IPS DF 4.7 (cell line): ENCODE measurements at regions not wholly inside any gene's neighbourhood (a gene's known extent, or its start where the extent isn't known, plus 50 kb on each side); places are given as distances from the start of the nearest gene placed in this dataset.

ENCODE experiments used
- DNase-seq: peaks from one replicate; pipeline ENCODE4 v3.0.0-alpha.2; 2013; ENCODE audit warnings: low spot score; ENCODE audit errors: extremely low read depth

DNA sequence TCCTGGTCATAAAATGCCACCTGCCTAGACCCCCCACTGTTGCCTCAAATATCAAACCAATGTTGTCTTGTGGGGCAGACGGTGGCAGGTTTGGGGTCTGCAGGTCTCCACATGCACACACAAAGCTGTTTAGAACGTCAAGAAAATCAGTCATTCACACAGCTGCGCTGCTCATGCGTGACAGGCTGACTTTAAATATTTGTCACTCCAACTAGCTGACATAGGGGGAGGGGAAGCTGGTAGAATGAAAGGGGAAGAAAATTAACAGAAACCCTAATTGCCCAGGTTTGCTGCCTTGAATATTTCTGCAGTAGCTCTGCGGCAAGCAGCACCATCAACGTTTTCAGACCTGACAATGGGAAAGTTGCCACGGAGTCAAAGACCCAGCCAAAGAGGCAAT, 201.8 kb downstream of the ABHD5 start:
- no peak for DNase-seq

DNA sequence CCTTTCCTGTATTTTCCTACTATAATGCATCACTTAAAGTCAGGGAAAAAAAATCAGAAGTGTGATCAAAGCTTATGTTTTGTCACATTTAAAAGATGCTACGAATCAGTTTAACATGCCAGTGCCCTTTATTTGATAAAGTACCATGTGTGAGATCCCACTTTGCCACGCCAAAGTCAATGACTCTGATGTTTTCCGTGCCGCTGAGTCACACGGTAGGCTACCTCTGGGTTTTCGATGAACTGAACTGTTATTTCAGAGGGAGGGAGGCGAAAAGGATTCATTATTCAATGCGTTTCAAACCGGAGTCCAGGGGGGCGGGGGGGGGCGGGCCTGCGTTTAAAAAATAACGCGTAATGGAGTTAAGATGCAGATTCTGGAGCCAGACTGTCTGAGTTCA, 203.0 kb downstream of the ABHD5 start:
- DNase-seq: no peak

DNA sequence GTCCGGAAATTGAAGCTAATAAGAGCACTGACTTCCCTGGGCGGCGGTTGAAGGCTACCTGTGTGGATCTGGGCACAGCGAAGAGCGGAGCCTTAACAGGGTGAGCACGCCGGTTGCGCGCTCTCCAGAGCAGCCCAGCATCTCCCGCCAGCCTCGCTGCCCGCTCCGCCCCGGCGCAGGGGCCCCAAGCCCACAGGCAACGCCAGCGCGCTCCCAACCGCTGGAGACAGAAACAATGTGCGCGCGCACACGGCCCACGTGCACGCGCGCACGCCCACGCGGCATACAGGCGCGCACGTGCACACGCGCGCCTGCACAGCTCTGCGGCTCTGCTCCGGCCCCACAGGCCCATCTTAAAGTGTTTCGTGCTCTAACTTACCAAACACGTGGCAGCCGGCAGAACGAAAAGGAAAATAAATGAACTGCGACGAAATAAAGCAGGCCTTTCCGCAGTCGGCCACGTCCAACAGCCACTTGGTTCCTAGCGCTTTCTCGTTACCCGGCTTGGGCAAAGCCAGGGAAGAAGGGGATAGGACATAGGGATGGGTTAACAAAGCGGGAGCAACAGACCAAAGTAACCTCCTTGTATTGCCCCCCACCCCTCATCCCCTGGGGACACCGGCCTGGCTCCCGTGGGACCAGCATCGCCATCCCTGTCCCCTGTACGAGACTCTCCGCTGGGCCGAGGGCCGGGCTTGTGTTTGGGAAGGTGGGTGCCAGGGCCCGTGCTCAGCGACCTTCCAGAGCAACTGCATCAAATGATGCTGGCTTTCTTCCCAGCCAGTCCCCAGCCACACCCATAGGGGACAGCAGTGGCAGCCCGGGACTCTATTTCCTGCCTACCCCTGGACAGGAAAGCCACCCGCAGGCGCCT, 203.7 kb downstream of the ABHD5 start:
- DNase-seq: no peak

DNA sequence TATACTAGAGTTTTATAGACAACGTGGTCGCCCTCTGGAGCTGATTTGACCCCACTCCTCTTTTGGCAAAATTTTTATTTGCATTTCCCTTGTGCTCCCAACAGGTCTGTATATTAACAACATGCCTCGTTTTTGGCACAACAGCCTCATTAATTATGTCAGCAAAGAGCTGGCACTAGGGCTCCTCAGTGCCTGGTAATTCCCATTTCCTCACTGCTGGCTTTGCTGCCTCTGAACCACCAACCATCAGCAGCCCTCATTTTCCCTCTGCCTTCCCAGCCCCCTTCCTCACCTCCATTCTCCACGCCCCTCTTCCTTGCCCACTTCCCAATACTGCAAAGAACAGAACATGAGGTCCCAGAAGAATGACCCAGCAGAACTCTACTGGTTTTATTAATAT, 204.8 kb downstream of the ABHD5 start:
- DNase-seq: no peak

DNA sequence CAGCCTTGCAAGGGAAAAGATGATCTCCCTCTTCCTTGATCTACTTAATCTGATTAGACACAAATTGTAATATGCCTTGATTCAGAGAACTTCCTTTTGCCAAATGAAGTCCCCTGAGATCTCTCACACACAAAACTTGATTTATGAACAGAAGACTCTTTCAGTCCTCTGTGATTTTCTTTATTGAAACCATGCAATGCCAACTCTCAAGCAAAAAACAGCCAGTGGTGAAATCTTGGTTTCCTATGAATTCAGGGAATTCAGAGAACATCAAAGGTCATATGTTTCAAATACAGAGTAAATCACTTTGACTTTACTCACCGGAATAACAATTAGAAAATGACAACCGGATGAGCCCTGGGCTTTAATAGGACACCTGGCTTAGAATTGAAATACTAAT, 211.7 kb downstream of the ABHD5 start:
- DNase-seq: no peak

DNA sequence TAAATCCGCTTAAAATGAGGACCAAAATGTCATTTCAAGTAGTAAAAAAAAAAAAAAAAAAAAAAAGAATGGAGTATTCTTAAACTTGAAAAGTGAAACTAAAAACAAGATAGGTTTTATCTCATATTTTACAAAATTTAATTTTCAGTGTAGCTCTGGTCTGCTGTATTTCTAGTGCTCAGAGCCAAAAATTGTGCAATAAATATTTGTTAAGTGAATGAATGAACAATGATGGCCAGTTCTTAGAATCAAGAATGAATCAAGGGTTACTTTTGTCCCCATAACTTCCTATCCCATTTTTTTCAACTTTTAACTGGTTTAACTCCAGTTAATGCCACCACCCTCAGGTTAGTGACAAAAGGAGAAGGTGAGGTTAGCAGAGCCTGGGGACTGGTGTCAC, 214.4 kb downstream of the ABHD5 start:
- DNase-seq: no peak

DNA sequence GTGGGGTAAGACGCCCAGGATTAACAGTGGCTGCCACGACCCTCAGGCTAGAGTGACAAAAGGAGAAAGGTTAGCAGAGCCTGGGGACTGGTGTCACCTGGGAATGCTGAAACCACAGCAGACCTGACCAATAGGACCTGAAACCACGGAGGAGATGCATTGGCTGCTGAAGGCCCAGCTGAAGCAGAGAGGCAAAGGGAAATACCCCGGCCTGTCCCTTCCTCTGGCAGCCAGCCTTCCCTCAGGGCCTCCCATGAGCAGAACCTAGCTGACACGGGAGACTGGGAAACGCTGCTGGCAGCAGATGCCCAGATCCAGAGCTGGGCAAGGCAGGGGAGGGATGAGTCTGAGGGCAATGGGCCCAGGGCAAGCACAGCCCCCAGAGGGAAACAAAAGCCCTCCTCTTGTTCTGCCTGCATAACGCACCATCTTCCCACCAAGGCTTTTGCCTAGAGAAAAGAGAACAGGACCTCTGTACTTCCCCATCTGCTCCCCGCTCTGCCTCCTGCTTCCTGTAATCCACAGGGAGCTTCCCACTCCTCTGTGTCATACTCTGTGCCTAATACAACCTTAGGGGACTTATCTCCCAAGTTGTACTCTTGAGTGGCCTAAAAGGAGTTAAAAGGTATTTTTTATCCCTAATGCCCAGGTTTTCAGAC, 216.2 kb downstream of the ABHD5 start:
- no peak for DNase-seq

DNA sequence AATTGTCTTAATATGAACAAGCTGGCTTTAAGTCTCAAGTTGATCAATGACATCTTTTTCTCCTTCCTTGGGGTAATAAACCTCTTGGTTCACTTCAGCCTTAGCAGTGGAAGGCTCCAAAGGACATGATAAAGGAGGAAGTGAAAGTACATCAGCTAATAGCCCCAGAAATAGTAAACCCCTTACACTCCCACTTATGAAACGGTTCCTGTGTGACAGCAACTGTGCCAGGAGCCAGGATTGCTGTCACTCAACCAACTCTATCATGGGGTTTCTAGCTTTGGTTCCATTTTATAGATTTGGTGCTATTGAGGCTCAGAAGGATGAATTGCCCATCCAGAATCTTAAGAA, 216.7 kb downstream of the ABHD5 start:
- DNase-seq: no peak

DNA sequence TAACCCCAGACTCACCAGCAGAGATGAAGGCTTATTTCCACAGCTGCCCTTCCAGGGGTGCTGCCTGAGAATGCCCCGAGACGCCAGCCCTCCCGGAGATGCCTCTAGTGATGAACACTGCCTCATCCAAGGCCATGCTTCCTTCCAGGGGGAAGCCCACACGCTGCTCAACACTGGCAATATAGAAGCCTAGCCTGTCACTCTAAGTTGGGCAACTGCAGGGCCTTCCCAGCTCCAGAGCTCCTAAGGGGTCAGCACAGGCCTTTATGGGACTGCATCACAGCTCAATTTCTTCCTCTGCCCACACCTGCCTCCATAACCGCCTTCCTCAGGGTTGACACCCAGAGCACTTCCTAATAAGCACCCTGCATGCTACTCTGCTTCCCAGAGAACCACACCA, 217.7 kb downstream of the ABHD5 start:
- no peak for DNase-seq

DNA sequence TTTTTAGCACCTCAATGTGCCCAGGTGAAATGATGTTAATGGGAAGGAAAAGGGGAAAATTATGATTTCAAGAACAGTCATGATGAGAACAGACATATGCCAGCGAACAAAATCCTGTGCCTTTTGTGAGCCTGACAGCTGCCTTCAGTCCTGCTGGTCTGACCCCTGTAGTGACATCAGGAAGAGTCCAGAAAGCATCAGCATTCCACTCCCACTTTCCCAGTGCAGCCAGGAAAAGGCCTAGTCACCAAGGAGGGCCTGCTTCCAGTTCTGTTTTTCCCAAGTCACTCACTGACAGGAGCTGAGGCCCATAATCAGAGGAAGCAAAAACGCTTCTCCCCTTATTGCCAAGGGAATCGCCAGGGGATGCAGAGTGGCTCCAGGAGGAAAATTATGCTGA, 218.4 kb downstream of the ABHD5 start:
- DNase-seq: no peak

DNA sequence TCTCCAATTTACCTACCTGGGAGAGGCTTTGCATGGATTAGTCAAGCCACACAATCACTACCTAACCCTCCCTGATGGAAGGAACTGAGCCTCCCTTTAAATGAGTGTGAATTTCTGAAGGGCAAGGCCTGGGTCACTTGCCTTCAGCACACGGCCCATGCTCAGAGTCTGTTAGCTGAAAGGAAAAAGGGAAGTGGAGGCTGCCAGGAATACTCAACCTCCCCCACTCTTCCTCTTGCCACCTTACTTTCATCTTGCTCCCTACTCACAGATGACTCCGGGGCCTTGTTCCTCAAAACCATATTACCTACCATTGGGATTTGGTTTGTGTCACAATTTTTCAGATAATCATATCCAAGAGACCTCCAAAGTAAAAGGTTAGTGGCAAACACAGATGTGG, 220.0 kb downstream of the ABHD5 start:
- no peak for DNase-seq

DNA sequence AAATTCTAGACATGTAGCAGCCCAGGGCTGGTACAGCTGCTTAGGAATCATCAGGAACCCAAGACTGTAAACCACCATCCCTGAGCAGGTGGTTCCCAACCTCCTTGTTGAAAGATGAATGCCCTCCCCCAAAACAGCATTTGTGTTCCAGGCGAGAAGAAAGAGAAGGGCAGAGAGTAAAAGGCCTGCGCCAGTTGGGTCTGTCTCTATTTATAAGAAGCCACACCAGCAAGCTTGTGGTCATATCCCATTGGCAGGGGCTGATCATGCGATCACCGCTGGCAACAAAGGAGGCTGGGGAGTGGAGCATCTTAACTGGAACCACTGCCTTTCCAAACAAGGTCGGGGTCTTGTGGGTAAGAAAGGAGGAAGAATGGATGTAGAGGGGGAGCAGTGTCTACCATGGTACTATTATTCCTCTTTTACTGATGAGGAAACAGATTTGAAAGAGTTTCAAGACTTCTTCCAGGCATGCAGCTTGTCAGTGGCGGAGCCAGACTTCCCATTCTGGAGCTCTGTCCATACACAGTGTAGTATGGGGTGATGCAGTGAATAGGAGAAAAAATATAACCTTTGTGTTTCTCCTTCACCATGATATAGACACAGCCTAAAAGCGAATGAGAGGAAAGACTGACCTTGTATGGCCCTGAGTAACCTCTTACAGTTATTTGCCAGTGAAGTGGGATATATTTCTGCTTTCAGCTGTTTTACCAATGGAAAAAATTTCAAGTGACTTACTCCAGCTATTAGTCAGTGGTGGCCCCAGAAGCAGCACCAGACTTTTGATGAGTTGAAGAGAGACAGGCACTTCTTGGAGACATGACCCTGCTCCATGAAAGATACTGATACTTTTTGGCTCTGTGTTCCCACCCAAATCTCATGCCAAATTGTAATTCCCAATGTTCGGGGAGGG, 222.6 kb downstream of the ABHD5 start:
- no peak for DNase-seq

DNA sequence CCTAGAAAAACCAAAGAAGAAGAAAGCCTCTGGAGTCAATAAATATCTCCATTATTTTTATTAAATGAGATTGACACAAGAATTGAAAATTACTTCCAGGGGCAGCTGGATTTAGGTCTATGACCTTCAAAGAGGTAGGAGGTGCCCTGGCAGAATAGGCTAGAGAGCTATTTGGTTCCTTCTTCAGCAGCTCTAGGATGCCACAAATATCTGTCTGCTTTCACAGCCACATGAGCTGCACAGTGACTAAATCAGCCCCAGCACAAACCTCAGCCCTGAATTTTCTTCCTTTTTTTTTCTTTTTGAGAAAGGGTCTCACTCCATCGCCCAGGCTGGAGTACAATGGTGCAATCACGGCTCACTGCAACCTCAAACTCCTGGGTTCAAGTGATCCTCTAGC, 223.5 kb downstream of the ABHD5 start:
- no peak for DNase-seq

DNA sequence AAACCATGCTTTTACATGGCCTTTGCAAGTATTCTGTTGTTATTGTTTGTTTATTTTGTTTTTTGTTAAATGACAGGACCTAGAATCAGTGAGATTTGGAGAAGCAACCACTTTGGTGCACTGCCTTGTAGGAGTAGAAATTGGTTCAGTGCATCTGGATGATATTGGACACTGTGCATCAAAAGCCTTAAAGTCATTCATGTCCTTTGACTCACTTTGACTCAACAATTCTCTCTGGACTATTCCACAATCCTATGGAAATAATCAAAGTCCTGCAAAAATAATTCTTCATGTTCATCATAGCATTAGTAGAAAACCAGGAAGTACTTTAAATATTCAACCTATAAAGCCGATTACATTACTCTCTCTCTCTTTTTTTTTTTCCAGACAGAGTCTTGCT, 224.8 kb downstream of the ABHD5 start:
- DNase-seq: no peak

DNA sequence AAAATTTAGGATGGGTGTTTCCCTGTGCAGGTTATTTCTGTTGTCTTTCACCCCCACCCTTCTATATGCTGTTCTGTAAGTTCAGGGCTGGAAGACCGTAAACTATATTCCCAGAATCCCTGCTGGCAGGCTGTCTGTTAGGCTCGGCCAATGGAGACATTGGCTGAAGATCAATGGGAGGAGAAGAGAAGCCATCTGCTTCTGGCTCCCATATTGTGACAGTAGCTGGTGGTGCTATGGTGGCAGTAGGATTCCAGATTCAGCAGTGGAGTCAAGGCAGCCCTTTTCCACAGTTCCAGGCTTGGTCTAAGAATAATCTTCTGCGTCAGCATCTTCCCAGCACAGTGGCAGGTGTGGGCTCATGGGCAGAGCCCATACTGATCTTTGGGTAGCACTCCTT, 226.6 kb downstream of the ABHD5 start:
- no peak for DNase-seq

DNA sequence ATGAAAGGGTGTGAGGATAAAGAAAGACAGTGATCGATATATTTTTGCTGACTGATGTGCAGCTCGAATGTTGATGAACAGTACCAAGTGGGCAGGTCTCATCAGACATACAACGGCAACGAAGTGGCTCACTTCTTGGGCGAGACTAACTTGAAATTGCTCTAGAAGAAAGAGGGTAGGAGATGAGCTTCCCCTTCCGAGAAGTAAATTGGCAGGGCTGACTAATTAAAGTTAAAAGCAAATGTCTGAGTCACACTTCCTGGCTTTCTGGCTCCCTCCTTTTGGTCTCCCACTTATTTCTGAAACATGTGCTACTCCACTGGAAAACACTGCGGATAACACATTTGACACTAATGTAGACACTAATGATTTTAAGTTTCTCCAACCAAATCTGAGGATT, 228.3 kb downstream of the ABHD5 start:
- DNase-seq: no peak

DNA sequence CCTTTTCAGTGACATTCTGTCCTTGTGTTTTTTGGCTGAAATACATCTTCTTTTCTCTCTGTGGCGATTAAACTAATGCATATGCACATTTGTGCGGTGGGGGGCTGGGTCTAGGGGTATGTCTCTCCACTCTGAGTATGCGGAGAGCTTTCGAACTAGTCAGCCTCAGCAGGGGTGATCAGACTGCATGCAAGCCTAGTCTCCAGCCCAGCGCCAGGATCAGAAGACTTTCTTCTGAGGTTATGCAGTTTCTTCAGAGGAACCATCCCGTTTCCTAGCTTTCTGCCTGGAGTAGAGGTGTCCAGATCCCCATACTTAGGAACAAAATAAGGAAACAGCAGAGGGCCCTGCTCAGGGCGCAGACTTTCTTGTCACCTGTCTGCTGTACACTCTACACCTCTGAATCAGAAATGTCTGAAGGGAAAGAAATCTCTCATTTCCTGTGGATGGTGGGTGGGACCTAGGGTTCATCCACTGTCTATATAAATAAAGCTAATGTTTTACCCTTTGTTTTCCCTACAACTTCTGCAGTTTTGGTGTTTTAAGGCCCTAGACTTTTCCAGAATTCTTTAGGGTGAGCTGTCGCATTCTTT, 230.4 kb downstream of the ABHD5 start:
- DNase-seq: no peak

DNA sequence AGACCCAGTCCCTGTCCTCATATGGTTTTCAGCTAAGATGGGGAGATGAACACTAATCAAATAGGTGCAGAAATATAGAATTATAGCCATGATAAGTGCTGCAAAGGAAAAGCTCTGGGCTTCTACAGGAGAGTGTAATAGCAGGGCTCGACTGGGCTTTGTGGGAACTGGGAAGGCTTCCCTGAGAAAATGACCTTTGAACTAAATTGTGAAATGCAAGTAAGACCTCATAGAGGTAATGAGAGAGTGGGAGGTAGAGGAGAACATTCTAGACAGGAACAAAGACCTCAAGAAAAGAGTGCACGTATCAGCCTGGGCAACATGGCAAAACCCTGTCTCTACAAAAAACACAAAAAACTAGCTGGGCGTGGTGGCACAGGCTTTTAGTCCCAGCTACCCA, 231.6 kb downstream of the ABHD5 start:
- no peak for DNase-seq

DNA sequence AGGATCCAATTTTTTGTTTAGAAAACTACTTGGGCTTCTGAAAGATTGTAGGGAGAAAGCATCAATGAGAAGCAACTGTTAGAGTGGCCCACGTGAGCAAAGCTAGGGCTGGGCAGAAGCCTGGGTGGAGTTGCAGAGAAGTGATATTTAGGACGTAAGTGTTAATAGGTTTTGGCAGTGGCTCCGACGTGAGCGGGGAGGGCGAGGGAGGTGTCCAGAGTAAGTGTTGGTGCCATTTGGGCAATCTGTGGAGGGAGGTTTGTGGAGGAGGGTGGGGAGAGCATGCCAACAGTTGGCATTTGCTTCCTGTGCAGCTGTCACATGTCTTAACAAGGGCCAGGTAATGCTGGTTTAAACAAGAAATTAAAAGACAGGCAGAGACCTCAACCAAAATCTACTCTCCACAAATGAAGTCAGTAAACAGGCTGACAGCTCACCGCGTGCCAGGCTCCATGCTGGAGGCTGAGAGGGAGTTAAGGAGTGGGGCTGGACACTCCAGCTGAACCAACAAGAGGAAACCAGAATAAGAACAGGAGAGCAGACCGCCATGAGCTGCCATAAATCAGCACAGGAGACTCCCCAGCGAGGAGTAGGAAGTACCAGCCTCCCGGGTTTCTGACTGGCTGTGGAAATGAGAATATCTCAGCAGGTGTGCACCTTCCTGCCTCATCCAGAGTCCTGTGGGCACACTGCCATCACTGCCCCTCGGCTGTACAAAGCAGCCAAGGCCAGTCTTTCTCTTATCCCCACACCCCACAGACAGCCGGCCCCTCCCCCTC, 232.6 kb downstream of the ABHD5 start:
- DNase-seq: no peak

DNA sequence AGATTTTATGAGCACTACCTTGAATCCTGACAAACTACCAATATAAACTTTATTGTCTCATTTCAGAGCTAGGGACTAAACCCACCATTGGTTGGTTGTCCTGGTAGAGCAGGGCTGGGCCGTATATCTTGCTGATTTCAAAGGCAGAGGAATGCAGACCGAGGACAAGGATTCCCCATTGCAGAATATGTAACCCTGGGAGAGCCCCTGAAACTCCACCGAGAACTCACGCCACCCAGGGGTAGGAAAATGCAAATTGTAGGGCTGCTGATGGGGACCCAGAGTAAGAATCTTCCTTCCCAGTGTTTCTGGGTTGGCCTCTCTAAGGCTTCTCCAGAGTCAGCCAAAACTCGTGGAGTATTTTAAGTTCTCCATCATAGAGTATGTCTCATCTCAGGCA, 235.3 kb downstream of the ABHD5 start:
- DNase-seq: no peak

DNA sequence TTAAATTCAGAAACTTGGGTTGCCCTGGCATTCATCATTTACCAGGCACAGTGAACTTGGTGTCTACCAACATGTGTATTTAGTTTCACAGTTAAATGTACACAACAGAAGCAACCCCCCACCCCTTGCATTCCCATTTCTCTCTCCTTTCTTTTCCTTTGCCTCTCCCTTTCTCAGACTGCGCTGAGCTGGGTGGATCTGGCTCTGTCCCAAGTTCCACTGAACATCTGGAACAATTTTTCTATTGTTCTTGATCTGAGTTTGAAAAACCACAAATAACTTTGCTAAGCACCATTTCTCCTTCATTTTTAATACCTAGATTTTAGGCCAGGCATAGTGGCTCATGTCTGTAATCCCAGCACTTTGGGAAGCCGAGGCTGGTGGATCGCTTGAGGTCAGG, 242.2 kb downstream of the ABHD5 start:
- DNase-seq: no peak
